Endothelial cell of umbilical vein (primary cell): ENCODE measurements at regions not wholly inside any gene's neighbourhood (a gene's known extent, or its start where the extent isn't known, plus 50 kb on each side); places are given as distances from the start of the nearest gene placed in this dataset.

Source experiments
- BruUV-seq: library from RNA; stranded (reverse); fragments of 400-500 nt; replicated peaks from 2 replicates; lab custom pipeline; 2021; lab: Mats Ljungman, UMichigan
- CTCF ChIA-PET: fragments of 300-600, 350-600 bp; sonication (Branson Sonifier 250); formaldehyde crosslinking; loops from one replicate; lab custom pipeline; 2021; ENCODE audit warnings: antibody characterized with exemption, inconsistent platforms; lab: Charles Lee
- POLR2A ChIA-PET: fragments of 300-600, 350-600 bp; sonication (Branson Sonifier 250); formaldehyde crosslinking; loops from one replicate; lab custom pipeline; 2021; ENCODE audit warnings: antibody characterized with exemption, inconsistent platforms; lab: Charles Lee
- DNase-seq: peaks from one replicate; pipeline ENCODE4 v3.0.0-alpha.2; 2011; ENCODE audit warnings: low read depth, low spot score
- FAIRE-seq: peaks from 2 replicates; lab custom pipeline; 2011; peaks lifted over from hg19 to GRCh38; lab: Jason Lieb, UNC
- H2AFZ ChIP-seq: 2 replicates; pipeline ENCODE4 v1.6.0; 2012; ENCODE audit warnings: low read depth, low read length, control low read depth, inconsistent platforms
- H3K27ac ChIP-seq: 2 replicates; pipeline ENCODE4 v1.5.1; 2011; ENCODE audit warnings: low read depth, mild to moderate bottlenecking, control low read depth, low read length, moderate library complexity; ENCODE audit not compliant: insufficient read depth
- H3K27me3 ChIP-seq, 2 experiments: 2 replicates each; pipeline versions ENCODE4 v1.6.0 to v1.6.1; 2011; ENCODE audit warnings: low read length in 2 of 2, mixed read lengths in 1 of 2; ENCODE audit not compliant: control insufficient read depth in 2 of 2, insufficient read depth in 2 of 2
- H3K36me3 ChIP-seq, 2 experiments: 2 replicates in 1 of 2; 3 replicates in 1 of 2; pipeline ENCODE4 v1.5.1; 2011; ENCODE audit warnings: low read length in 2 of 2, mild to moderate bottlenecking in 1 of 2, moderate library complexity in 1 of 2; ENCODE audit not compliant: control insufficient read depth in 2 of 2, insufficient read depth in 2 of 2; ENCODE audit errors: extremely low read depth in 1 of 2
- H3K4me1 ChIP-seq: 3 replicates; pipeline ENCODE4 v1.5.1; 2011; ENCODE audit warnings: mild to moderate bottlenecking, low read length; ENCODE audit not compliant: control insufficient read depth, insufficient read depth; ENCODE audit errors: extremely low read depth
- H3K4me2 ChIP-seq: 2 replicates; pipeline ENCODE4 v1.6.1; 2011; ENCODE audit warnings: low read length, control low read depth, mixed read lengths; ENCODE audit not compliant: insufficient read depth
- H3K4me3 ChIP-seq, 3 experiments: fragments of 200-600 bp in 1 of 3; sonication (generic), shearing (Covaris generic) in 1 of 3; replicated peaks in 1 of 3; 2 replicates each; pipeline ENCODE4 v1.5.1; 2011 to 2016; ENCODE audit warnings: control low read depth in 3 of 3, low read length in 3 of 3, mild to moderate bottlenecking in 2 of 3, inconsistent platforms in 1 of 3, low read depth in 1 of 3, moderate library complexity in 1 of 3; ENCODE audit not compliant: insufficient read depth in 1 of 3
- H3K79me2 ChIP-seq: 2 replicates; pipeline ENCODE4 v1.6.0; 2012; ENCODE audit warnings: low read length, inconsistent platforms; ENCODE audit not compliant: control insufficient read depth, insufficient read depth
- H3K9ac ChIP-seq: replicated peaks from 2 replicates; pipeline ENCODE3; 2011; ENCODE audit warnings: low read length, control low read depth; ENCODE audit not compliant: insufficient read depth; ENCODE audit errors: extremely low read depth
- H3K9me1 ChIP-seq: replicated peaks from 3 replicates; pipeline ENCODE4 v1.6.0; 2011; ENCODE audit warnings: mild to moderate bottlenecking, low read length; ENCODE audit not compliant: control insufficient read depth, insufficient read depth; ENCODE audit errors: extremely low read depth
- H3K9me3 ChIP-seq: replicated peaks from 2 replicates; pipeline ENCODE4 v1.5.1; 2012; ENCODE audit warnings: low read length, inconsistent platforms; ENCODE audit not compliant: control insufficient read depth, insufficient read depth
- H4K20me1 ChIP-seq: replicated peaks from 2 replicates; pipeline ENCODE3; 2011; ENCODE audit warnings: mild to moderate bottlenecking, low read length; ENCODE audit not compliant: control insufficient read depth, insufficient read depth; ENCODE audit errors: extremely low read depth
- CTCF ChIP-seq, 2 donors: IDR thresholded peaks; 1 replicate in 1 of 2; 2 replicates in 1 of 2; pipeline ENCODE4 v1.5.1; 2011; ENCODE audit warnings: low read length in 2 of 2, mild to moderate bottlenecking in 2 of 2, moderate library complexity in 2 of 2, control low read depth in 1 of 2, inconsistent platforms in 1 of 2, low read depth in 1 of 2; ENCODE audit not compliant: insufficient read depth in 1 of 2; ENCODE audit errors: extremely low read depth in 1 of 2
- EZH2 ChIP-seq: IDR thresholded peaks from 2 replicates; pipeline ENCODE4 v1.6.1; 2012; ENCODE audit warnings: borderline replicate concordance, low read depth, mild to moderate bottlenecking, moderate library complexity, low read length, inconsistent platforms; ENCODE audit not compliant: severe bottlenecking
- FOS ChIP-seq: IDR thresholded peaks from 2 replicates; pipeline ENCODE4 v1.6.1; 2011; ENCODE audit warnings: mild to moderate bottlenecking, low read length, moderate library complexity, borderline replicate concordance; ENCODE audit not compliant: insufficient read depth
- GATA2 ChIP-seq: IDR thresholded peaks from 2 replicates; pipeline ENCODE4 v1.7.0; 2011; ENCODE audit warnings: low read depth, mild to moderate bottlenecking, moderate library complexity, mixed read lengths, low read length; ENCODE audit not compliant: insufficient read length, insufficient read depth
- JUN ChIP-seq: IDR thresholded peaks from 2 replicates; pipeline ENCODE4 v1.6.1; 2011; ENCODE audit warnings: borderline replicate concordance, low read depth; ENCODE audit not compliant: insufficient read length, insufficient read depth
- MAX ChIP-seq: IDR thresholded peaks from 2 replicates; pipeline ENCODE4 v1.6.1; 2011; ENCODE audit not compliant: insufficient read depth, insufficient read length
- MYC ChIP-seq: IDR thresholded peaks from one replicate; pipeline ENCODE4 v1.6.1; 2011; ENCODE audit warnings: mild to moderate bottlenecking, low read depth, low read length
- POLR2A ChIP-seq: IDR thresholded peaks from 2 replicates; pipeline ENCODE4 v1.6.1; 2012; ENCODE audit warnings: low read depth, mild to moderate bottlenecking, control low read depth, low read length
- POLR2AphosphoS5 ChIP-seq: IDR thresholded peaks from 2 replicates; pipeline ENCODE4 v1.6.1; 2012; ENCODE audit warnings: low read depth, mild to moderate bottlenecking, control low read depth, low read length, moderate library complexity; ENCODE audit not compliant: insufficient read depth
- dilution Hi-C: fragments of 300-500 bp; cut with MboI; formaldehyde crosslinking; loops from one replicate; pipeline ENCODE4 v1.15.0; 2019; ENCODE audit warnings: low sequenced_read_pairs; ENCODE audit not compliant: extremely low pct_ligation_motif_present
- intact Hi-C: fragments of 100-400 bp; cut with micrococcal nuclease; formaldehyde crosslinking; loops from one replicate; pipeline ENCODE4 v1.10.0; 2022

GRCh38 chr17:14818469-14818868 lies 446.7 kb downstream of the PMP22 start:
- DNase-seq (no peak), FAIRE-seq (no peak)
- Histone ChIP-seq H3K27ac (no peak overlapping the region), H3K36me3 (no peaks in the 10 kb centered on the region), H3K79me2 (no peaks in the 10 kb centered on the region), H2AFZ (no peak overlapping the region), H3K4me2 (no peak overlapping the region), H3K4me1 (no peaks in the 10 kb centered on the region), H3K9ac (no peak overlapping the region), H4K20me1 (no peaks in the 10 kb centered on the region), H3K9me3 (no peaks in the 10 kb centered on the region), H3K4me3 (no peak overlapping the region), H3K27me3 (no peaks in the 10 kb centered on the region), H3K9me1 (no peaks in the 10 kb centered on the region)
- TF ChIP-seq CTCF (IDR thresholded peaks at IDR 0.05; ENCODE audit: extremely low read depth in 1 of 2, insufficient read depth in 1 of 2, low read depth in 1 of 2, low read length in 2 of 2) (no peak), POLR2A (no peak), POLR2AphosphoS5 (no peak), FOS (no peak), JUN (no peak), GATA2 (no peak), EZH2 (no peak), MYC (no peak), MAX (no peak)
- dilution Hi-C loops (no loop called here), intact Hi-C loops (no loop called here)
- CTCF ChIA-PET, result no interaction called here
- BruUV-seq, result no TSS peak
- POLR2A ChIA-PET, result no interaction called here
